Right cardiac atrium (tissue), 5 donors: ENCODE measurements at regions not wholly inside any gene's neighbourhood (a gene's known extent, or its start where the extent isn't known, plus 50 kb on each side); places are given as distances from the start of the nearest gene placed in this dataset.
"Not testable (repeated sequence)": the region's sequence is repeated elsewhere in the genome, so short reads cannot be mapped to it uniquely, and the experiment has no call there.

Source experiments
- ATAC-seq, 2 donors: fragments of 200-7000 bp; cut with Tn5 transposase; one replicate each; pipeline versions ENCODE4 v1.8.0 to v1.9.1; 2020; ENCODE audit warnings: moderate library complexity in 2 of 2, mild to moderate bottlenecking in 1 of 2
- DNase-seq, 3 donors: peaks; one replicate each; pipeline ENCODE4 v3.0.0-alpha.2; 2020
- H3K27ac ChIP-seq: one replicate; pipeline ENCODE4 v1.5.1; 2013; ENCODE audit warnings: mild to moderate bottlenecking, low read length, control low read depth, moderate library complexity
- H3K27me3 ChIP-seq: one replicate; pipeline ENCODE4 v1.6.1; 2013; ENCODE audit not compliant: control insufficient read depth, insufficient read depth
- H3K4me1 ChIP-seq: one replicate; pipeline ENCODE4 v1.6.1; 2013; ENCODE audit warnings: low read length; ENCODE audit not compliant: control insufficient read depth, insufficient read depth
- H3K4me3 ChIP-seq: one replicate; pipeline ENCODE4 v1.5.1; 2013; ENCODE audit warnings: low read length, control low read depth
- H3K9me3 ChIP-seq: one replicate; pipeline ENCODE4 v1.6.1; 2013; ENCODE audit warnings: low read length; ENCODE audit not compliant: control insufficient read depth
- WGBS: extraction: QIAGEN DNeasy Blood & Tissue Kit; methylation state at CpG from one replicate; pipeline ENCODE4 v1.1.7; 2013; 5-methylcytosine and 5-hydroxymethylcytosine counted together
- intact Hi-C, 4 donors: fragments of 100-400 bp; cut with DNase I; formaldehyde crosslinking; loops; one replicate each; pipeline versions ENCODE4 v1.11.0 to v1.14.0; 2022 to 2023
- donor health status: healthy with polysubstance abuse.
- donor health status: DM: no; HTN: yes; CAD: no.
- donor health status: DM: no; HTN: no; CAD: no.
- donor health status: DM: no; HTN: yes; CAD: no; lungs with severe emphysema.
- donor health status: DM: yes; HTN: yes; CAD: no.

DNA sequence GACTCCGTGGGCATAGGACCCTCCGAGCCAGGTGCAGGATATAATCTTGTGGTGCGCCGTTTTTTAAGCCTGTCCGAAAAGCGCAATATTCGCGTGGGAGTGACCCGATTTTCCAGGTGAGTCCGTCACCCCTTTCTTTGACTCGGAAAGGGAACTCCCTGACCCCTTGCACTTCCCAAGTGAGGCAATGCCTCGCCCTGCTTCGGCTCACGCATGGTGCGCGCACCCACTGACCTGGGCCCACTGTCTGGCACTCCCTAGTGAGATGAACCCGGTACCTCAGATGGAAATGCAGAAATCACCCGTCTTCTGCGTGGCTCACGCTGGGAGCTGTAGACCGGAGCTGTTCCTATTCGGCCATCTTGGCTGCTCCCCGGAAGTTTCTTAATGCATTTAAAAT, 99.5 kb upstream of the EOMES start:
- H3K4me3 ChIP-seq, H3K9me3 ChIP-seq, DNase-seq, H3K27ac ChIP-seq, H3K27me3 ChIP-seq, intact Hi-C loops, H3K4me1 ChIP-seq, ATAC-seq: not testable (repeated sequence)
- 95% methylated on average over 21 of the region's 23 CpGs for WGBS

DNA sequence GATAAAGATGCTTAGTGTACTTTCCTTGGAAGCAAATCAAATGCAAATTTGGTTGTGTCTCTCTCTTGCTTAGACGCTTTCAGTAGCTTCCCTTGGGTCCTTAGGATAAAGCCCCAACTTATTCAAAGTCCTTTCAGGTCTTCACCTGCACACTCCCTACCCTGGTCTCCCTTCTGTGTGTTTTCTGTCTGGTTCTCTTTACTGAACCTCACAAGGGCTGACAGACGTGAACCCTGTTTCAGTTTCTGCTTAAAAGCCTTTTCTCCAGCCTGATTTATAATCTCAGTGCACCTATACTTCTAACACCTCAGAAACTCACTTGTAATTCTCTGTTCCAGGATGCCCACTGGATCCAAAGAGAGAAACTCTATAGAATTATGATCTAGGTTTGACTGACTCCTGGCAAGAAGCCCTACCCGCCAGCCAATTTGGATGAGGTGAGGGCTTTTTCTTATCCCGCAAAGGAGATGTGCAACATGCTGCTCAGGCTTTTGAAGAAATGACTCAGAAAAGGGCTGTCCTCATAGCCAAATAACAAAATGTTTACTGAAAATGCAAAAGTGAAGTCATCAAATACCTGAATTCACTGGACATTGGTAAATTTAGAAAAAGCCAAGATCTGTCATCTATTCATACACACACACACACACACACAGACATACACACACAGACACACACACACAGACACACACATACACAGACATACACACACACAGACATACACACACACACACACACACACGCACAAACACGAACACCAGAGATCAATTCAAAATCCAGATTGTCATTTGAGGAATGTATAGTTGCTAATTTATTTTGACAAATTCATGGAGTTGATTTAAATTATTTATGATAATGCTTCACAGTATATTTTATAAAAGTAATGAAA, 102.4 kb upstream of the EOMES start:
- WGBS = 69% methylated on average over 6 of the region's 6 CpGs

DNA sequence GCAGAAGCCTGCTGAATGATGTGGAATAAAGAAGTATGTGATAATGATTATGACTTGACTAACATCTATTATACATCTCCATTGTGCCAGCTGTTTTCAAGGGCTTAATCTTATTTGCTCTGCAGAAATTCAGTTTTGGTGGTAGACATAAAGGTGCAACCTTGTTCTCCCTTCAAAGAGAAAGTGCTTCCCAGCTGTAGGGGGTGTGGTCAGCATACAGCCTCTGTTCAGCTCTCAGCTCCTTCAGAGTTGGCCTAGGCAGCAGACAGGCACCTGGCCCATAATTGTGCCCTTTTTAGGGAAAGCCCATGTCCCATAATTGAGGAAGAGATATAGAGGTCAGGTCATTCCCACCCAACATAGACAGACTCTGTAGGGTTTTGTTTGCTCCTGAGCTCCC, 104.3 kb upstream of the EOMES start:
- H3K4me1 ChIP-seq = no peaks in the 10 kb centered on the region
- DNase-seq = no peak
- H3K27ac ChIP-seq = no peak overlapping the region
- no peak overlapping the region for H3K4me3 ChIP-seq
- no peaks in the 10 kb centered on the region for H3K9me3 ChIP-seq
- ATAC-seq = no peak
- intact Hi-C loops = no loop called here
- no peaks in the 10 kb centered on the region for H3K27me3 ChIP-seq

More for the DNA sequence above, 102.4 kb upstream of the EOMES start:
- H3K9me3 ChIP-seq = no peaks in the 10 kb centered on the region
- no peak for ATAC-seq
- no peak overlapping the region for H3K27ac ChIP-seq
- no peak overlapping the region for H3K4me3 ChIP-seq
- H3K27me3 ChIP-seq = no peaks in the 10 kb centered on the region
- intact Hi-C loops = no loop called here
- DNase-seq = no peak
- H3K4me1 ChIP-seq = no peaks in the 10 kb centered on the region

DNA sequence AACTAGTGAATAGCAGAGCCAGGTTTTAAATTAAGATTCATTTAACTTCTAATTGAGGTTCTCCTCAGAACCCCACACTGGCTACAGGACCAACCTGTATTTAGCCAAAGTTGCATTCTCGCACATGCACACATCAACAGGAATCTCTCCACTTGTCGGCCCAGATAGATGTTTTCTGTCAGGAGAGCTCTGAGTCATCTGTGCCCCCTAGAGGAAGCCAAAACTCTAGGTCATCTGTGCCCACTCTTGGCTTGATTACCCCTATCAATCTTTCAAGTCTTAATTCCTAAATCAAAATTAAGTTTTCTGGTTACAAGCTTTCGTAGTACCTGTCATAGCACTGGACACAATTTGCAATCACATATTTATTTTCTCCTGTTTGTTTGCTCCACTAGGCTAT, 104.9 kb upstream of the EOMES start:
- no peaks in the 10 kb centered on the region for H3K27me3 ChIP-seq
- H3K4me3 ChIP-seq = no peak overlapping the region
- no peak for DNase-seq
- 55% methylated on average over 3 of the region's 3 CpGs for WGBS
- no peak overlapping the region for H3K27ac ChIP-seq
- intact Hi-C loops = no loop called here
- no peaks in the 10 kb centered on the region for H3K9me3 ChIP-seq
- no peaks in the 10 kb centered on the region for H3K4me1 ChIP-seq
- no peak for ATAC-seq

DNA sequence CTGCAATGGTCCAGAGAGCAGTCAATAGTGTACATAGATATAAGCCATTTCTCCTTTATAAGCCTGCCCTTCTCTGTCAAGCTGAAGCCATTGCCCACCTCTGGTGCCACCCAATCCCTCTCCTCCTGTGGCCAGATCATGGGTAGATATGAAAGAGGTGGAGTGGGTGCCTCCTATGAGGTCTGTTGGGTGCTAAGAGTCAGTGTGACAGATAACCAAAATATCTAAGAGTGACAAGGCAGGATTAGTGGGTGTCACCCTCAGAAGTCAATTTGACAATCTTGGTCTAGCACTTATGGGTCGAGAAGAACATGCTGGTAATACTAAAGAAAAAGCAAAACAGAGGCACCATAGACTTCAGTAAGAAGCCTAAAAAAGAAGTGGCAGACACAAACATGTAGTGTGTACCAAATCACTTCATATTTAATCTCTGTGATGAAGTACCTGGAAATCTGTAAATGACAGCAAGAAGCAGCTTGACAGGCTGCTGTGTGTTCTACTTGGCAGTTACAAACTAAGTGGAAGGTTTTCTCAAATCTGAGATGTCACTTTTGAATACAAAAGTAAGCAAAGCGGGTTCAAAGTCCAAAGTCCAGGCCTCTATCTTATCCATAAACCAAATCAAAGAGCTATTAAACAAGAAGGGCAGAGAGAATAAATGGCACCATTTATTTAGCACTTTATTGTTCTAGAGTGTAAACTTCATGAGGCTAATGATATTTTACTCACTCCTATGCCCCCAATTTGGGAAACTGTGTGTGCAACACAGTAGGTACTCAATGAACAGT, 118.9 kb upstream of the EOMES start:
- WGBS = 70% methylated on average over 2 of the region's 2 CpGs
- H3K4me3 ChIP-seq = no peak overlapping the region
- H3K27ac ChIP-seq = no peak overlapping the region
- intact Hi-C loops = no loop called here
- no peaks in the 10 kb centered on the region for H3K9me3 ChIP-seq
- ATAC-seq (no peak), DNase-seq (no peak)
- no peaks in the 10 kb centered on the region for H3K4me1 ChIP-seq
- H3K27me3 ChIP-seq = no peaks in the 10 kb centered on the region

DNA sequence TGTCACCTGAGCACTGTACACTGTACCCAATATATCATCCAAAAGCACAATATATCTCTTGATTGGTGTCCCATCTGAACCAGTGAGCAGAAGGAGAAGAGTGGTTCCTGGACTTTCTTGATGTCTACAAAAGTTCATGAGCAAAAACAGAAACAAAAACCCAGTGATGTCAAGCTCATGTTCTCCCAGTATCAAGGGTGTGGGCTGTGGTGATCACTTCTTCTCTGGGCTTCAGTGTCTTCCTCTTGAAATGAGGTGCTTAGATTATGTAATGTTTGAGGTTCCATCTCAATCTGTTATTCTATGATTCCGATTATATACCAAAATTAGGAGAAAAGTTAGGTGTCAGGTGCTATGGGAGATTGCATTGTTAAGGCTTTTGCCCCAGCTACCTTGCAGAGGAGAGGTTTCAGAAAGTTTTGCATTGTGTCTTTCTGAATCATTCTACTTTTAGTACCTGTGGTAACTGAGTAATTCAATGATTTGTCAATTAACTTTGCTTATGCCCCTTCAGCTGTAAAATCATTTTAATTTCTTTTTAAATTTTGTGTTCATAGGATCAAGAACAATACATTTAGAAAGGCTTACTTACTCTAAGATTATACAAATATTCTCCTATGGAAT, 122.0 kb upstream of the EOMES start:
- no peak for DNase-seq
- Histone ChIP-seq H3K9me3 (no peaks in the 10 kb centered on the region), H3K27me3 (no peaks in the 10 kb centered on the region), H3K4me3 (no peak overlapping the region), H3K27ac (no peak overlapping the region), H3K4me1 (no peaks in the 10 kb centered on the region)
- ATAC-seq = no peak
- WGBS = 58% methylated on average over 1 of the region's 1 CpG
- intact Hi-C loops = no loop called here

DNA sequence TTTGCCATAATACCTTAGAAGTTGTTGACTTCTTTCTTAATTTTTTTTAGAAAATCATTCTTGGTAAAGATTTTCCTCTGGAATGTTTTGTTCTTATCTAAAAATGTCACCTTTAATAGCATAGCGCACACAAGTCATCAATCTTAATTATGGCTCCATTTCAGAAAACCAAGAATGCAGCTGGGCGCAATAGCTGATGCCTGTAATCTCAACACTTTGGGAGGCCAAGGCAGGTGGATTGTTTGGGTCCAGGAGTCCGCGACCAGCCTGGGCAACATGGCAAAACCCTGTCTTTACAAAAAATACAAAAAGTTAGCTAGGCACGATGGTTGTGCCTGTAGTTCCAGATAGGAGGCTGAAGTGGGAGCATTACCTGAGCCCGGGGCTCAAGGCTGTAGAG, 125.6 kb upstream of the EOMES start:
- Histone ChIP-seq H3K4me3 (no peak overlapping the region), H3K27me3 (no peaks in the 10 kb centered on the region), H3K9me3 (no peaks in the 10 kb centered on the region), H3K27ac (no peak overlapping the region), H3K4me1 (no peaks in the 10 kb centered on the region)
- intact Hi-C loops = no loop called here
- ATAC-seq (no peak), DNase-seq (no peak)
- WGBS = 65% methylated on average over 6 of the region's 6 CpGs

DNA sequence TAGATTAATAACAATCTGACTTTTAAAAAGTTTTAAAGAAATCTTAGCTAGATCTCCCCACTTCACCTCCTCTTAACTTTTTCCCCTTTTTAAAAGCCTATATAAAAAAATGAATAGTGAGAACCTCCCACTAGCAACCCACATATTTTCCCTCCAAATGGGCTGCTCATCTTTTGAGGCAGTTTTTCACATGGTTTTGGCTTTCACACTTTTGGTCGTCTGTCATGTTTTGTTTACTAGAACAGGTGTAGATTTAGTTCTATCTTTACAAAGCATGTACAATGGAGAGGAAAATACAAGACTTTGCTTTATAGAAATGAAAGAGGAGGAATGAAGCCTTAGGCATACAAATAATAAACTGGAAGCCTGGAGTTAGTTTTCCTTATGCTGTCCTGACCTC, 126.7 kb upstream of the EOMES start:
- Histone ChIP-seq H3K4me3 (no peak overlapping the region), H3K27ac (no peak overlapping the region), H3K4me1 (no peaks in the 10 kb centered on the region), H3K27me3 (no peaks in the 10 kb centered on the region), H3K9me3 (no peaks in the 10 kb centered on the region)
- DNase-seq (no peak), ATAC-seq (no peak)
- WGBS = 51% methylated on average over 1 of the region's 1 CpG
- intact Hi-C loops = no loop called here

DNA sequence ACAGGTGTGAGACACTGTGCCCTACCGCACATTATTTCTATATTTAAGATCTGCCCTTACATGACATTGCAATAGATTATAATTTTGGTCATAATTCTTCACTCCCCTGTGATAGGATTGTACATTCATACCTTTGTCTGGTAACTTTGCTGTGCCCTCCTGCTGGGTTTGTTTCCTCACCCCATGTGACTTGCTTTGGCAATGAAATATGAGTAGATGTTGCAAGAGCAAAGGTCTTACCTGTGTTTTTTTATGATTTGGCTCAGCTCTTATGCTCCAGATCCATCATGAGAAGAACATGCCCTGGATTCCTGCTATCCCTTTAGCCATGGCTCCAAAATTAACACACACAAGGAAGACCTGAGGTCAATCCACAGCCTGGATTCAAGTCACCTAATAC, 137.7 kb upstream of the EOMES start:
- ATAC-seq = no peak
- Histone ChIP-seq H3K27me3 (no peaks in the 10 kb centered on the region), H3K9me3 (no peaks in the 10 kb centered on the region), H3K27ac (no peak overlapping the region), H3K4me1 (no peaks in the 10 kb centered on the region), H3K4me3 (no peak overlapping the region)
- no peak for DNase-seq
- WGBS = 95% methylated on average over 1 of the region's 1 CpG
- intact Hi-C loops = no loop called here

DNA sequence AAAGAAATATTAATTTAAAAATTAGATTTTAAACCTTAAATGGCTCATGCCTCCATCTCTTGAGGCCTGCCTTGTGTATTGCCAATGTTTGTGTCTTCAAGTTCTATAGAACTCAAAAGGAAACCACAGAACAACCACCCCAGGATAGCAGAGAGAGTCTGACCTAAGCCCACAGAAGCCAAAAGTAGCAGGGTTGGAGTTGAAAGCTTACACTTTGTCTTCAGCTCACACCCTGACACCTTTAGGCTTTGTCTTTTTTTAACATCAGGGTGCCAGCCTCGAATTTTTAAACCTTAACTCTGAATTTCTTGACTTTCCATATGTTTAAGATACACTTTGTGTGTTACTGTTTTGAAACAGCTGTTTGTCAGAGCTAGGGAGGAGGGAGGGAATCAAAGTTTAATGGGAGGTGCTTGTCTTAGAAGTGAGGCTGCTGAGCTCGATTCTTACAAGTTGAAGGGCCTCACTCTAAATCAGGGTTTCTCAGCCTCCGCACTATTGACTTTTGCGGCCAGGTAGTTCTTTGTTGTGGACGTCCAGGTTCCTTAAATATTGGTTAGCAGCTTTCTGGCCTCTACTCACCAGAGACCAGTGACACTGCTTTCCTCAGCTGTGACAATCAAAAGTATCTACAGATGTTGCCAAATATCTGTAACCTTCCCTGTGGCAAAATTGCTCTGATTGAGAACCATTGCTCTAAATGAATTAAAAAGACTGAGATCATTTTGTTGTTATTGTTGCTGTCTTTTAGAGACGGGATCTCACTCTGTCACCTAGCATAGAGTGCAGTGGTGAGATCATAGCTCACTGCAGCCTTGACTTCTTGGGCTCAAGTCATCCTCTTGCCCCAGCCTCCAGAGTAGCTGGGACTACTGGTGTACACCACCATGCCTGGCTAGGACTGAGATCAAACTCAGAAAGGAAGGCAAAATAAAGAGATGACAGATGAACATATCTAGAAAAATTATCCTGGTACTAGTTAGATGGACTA, 139.2 kb upstream of the EOMES start:
- WGBS = 52% methylated on average over 6 of the region's 6 CpGs
- DNase-seq (no peak), ATAC-seq (no peak)
- H3K4me3 ChIP-seq = no peak overlapping the region
- H3K4me1 ChIP-seq = no peaks in the 10 kb centered on the region
- intact Hi-C loops = no loop called here
- no peak overlapping the region for H3K27ac ChIP-seq
- no peaks in the 10 kb centered on the region for H3K27me3 ChIP-seq
- no peaks in the 10 kb centered on the region for H3K9me3 ChIP-seq
